Peyer's patch (tissue), 4 donors: ENCODE measurements at regions not wholly inside any gene's neighbourhood (a gene's known extent, or its start where the extent isn't known, plus 50 kb on each side); places are given as distances from the start of the nearest gene placed in this dataset.

Experiments
- POLR2A ChIP-seq, 2 donors: fragments of 450-650 bp; IDR thresholded peaks; one replicate each; pipeline ENCODE4 v1.5.1; 2017; ENCODE audit warnings: antibody characterized with exemption in 2 of 2, mild to moderate bottlenecking in 2 of 2, moderate library complexity in 2 of 2
- TF ChIP-seq, protein P1 (sequence below), 6 experiments: fragments of 450-650 bp in 4 of 6; fragments of 200-600 bp in 2 of 6; sonication (generic) in 1 of 6; IDR thresholded peaks; one replicate each; pipeline ENCODE4 v1.5.1; 2017 to 2019; ENCODE audit warnings: antibody characterized with exemption in 6 of 6, mild to moderate bottlenecking in 3 of 6, moderate library complexity in 1 of 6

DNA sequence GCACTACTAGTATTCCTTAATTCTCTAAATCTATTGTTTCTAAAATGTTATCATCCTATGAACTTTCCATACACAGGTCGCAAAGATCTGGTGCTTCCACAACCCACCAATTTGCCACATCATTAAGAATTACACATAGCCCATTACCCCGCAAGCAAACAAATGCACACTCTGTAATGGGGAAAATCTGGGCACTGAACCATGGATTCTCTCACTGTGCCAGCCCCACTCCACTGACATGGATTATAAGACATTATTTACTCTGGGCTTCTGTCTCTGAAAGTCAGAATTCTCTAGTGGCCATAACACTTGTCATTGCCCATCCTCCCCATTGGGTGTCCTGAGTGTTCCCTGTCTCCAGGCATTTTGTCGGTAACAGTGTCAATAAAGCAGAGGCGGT is 537.1 kb downstream of the EPHA4 start:
- TF ChIP-seq POLR2A (IDR thresholded peaks at IDR 0.05): no peak
- TF ChIP-seq, protein P1, sequence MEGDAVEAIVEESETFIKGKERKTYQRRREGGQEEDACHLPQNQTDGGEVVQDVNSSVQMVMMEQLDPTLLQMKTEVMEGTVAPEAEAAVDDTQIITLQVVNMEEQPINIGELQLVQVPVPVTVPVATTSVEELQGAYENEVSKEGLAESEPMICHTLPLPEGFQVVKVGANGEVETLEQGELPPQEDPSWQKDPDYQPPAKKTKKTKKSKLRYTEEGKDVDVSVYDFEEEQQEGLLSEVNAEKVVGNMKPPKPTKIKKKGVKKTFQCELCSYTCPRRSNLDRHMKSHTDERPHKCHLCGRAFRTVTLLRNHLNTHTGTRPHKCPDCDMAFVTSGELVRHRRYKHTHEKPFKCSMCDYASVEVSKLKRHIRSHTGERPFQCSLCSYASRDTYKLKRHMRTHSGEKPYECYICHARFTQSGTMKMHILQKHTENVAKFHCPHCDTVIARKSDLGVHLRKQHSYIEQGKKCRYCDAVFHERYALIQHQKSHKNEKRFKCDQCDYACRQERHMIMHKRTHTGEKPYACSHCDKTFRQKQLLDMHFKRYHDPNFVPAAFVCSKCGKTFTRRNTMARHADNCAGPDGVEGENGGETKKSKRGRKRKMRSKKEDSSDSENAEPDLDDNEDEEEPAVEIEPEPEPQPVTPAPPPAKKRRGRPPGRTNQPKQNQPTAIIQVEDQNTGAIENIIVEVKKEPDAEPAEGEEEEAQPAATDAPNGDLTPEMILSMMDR (IDR thresholded peaks at IDR 0.05): no peak
